ENCODE measurements at regions not wholly inside any gene's neighbourhood (a gene's known extent, or its start where the extent isn't known, plus 50 kb on each side); places are given as distances from the start of the nearest gene placed in this dataset.

DNA sequence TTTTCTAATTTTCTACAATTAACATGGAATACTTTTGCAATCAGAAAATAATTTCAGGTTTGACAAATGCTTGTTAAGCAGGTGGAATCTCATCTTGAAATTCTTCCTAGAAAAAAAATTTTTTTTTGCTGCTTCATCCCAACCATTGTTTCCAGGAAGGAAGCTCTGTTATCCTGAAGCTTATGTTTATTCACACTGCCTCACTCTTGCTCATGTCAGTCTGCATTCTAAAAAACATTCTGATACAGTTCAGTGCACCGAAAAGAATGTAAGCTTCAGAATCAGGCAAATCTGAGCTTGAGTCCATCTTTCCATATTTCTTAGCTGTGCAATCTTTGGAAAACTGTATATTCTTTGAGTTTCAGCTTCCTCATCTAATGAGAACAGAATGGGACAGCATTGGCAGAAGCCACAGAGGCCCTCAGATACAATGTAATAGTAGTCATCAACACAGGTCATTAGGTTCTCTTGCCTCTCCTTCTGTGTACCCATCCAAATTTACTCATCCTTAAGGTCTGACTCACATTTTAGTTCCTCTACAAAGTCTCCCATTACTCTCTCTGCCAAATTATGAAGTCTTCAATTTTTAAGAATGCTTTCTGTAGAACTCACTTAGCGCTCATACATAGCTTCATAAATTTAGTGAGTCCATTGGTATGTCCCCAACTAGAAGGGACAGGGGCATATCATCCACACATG lies 881.8 kb upstream of the NR2F2 start:
- dilution Hi-C loops (cut with MboI; ENCODE audit: extremely low pct_ligation_motif_present, low sequenced_read_pairs) = no loop called here
- no peaks in the 10 kb centered on the region for H3K36me3 ChIP-seq (ENCODE audit: control insufficient read depth in 2 of 2, extremely low read depth in 1 of 2, insufficient read depth in 2 of 2, low read length in 2 of 2)
- H3K9me3 ChIP-seq (ENCODE audit: control insufficient read depth, low read depth, low read length) = no peaks in the 10 kb centered on the region
- H3K27me3 ChIP-seq (ENCODE audit: control insufficient read depth, extremely low read depth, insufficient read depth, low read length) = no peaks in the 10 kb centered on the region
- DNase-seq (ENCODE audit: low read depth, low spot score) (no peak), FAIRE-seq (no peak)
- H3K9ac ChIP-seq (ENCODE audit: control insufficient read depth, extremely low read depth, insufficient read depth, low read length) = no peak overlapping the region
- no peak overlapping the region for H3K27ac ChIP-seq (ENCODE audit: control insufficient read depth, insufficient read depth, low read length)
- H4K20me1 ChIP-seq (ENCODE audit: control insufficient read depth, extremely low read depth, insufficient read depth, low read length) = no peaks in the 10 kb centered on the region
- no peak overlapping the region for H3K4me3 ChIP-seq (ENCODE audit: control insufficient read depth in 2 of 3, extremely low read depth in 1 of 3, insufficient read depth in 2 of 3, low read depth in 1 of 3, low read length in 3 of 3)
- H2AFZ ChIP-seq (ENCODE audit: control insufficient read depth, low read length) = no peak overlapping the region
- no peaks in the 10 kb centered on the region for H3K4me1 ChIP-seq (ENCODE audit: control insufficient read depth, extremely low read depth, insufficient read depth, low read length)
- H3K79me2 ChIP-seq (ENCODE audit: control insufficient read depth, insufficient read depth, low read length) = no peaks in the 10 kb centered on the region
- H3K9me1 ChIP-seq (ENCODE audit: control insufficient read depth, extremely low read depth, insufficient read depth, low read length) = no peaks in the 10 kb centered on the region
- TF ChIP-seq, protein P1, sequence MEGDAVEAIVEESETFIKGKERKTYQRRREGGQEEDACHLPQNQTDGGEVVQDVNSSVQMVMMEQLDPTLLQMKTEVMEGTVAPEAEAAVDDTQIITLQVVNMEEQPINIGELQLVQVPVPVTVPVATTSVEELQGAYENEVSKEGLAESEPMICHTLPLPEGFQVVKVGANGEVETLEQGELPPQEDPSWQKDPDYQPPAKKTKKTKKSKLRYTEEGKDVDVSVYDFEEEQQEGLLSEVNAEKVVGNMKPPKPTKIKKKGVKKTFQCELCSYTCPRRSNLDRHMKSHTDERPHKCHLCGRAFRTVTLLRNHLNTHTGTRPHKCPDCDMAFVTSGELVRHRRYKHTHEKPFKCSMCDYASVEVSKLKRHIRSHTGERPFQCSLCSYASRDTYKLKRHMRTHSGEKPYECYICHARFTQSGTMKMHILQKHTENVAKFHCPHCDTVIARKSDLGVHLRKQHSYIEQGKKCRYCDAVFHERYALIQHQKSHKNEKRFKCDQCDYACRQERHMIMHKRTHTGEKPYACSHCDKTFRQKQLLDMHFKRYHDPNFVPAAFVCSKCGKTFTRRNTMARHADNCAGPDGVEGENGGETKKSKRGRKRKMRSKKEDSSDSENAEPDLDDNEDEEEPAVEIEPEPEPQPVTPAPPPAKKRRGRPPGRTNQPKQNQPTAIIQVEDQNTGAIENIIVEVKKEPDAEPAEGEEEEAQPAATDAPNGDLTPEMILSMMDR (optimal IDR thresholded peaks at IDR 0.05 in 1 of 3, IDR thresholded peaks at IDR 0.05 in 1 of 3, conservative IDR thresholded peaks at IDR 0.05 in 1 of 3; ENCODE audit: extremely low read depth in 1 of 3, insufficient read depth in 2 of 3, low read length in 3 of 3) = no peak
- TF ChIP-seq EZH2 (IDR thresholded peaks at IDR 0.05; ENCODE audit: low read length) = no peak
- H3K4me2 ChIP-seq (ENCODE audit: control insufficient read depth, extremely low read depth, insufficient read depth, low read depth, low read length) = no peak overlapping the region

DNA sequence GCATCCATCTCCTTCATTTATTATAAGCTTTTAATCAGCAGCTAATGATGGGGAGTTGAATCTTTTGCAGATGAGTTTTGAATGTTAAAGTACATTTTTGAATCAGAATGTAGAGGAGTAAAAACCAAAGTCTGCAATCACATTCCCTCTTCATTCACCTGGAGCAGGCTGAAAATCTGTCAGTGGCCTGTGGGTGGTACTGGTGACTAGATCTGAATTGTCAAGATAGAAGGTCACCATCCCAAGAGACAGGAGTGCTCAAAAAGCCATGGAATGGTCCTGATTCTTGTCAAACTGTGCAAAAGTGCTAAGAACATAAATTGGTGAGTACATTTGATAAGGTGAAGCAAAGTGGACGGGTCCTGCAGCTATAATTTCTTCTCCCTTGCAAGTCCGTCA lies 881.3 kb upstream of the NR2F2 start:
- no peaks in the 10 kb centered on the region for H3K79me2 ChIP-seq (ENCODE audit: control insufficient read depth, insufficient read depth, low read length)

More for the DNA sequence above, 881.3 kb upstream of the NR2F2 start:
- no peaks in the 10 kb centered on the region for H3K36me3 ChIP-seq (ENCODE audit: control insufficient read depth in 2 of 2, extremely low read depth in 1 of 2, insufficient read depth in 2 of 2, low read length in 2 of 2)
- TF ChIP-seq EZH2 (IDR thresholded peaks at IDR 0.05; ENCODE audit: low read length) = no peak
- TF ChIP-seq, protein P1 (optimal IDR thresholded peaks at IDR 0.05 in 1 of 3, IDR thresholded peaks at IDR 0.05 in 1 of 3, conservative IDR thresholded peaks at IDR 0.05 in 1 of 3; ENCODE audit: extremely low read depth in 1 of 3, insufficient read depth in 2 of 3, low read length in 3 of 3) = no peak
- H4K20me1 ChIP-seq (ENCODE audit: control insufficient read depth, extremely low read depth, insufficient read depth, low read length) = no peaks in the 10 kb centered on the region
- H2AFZ ChIP-seq (ENCODE audit: control insufficient read depth, low read length) = no peak overlapping the region
- H3K4me1 ChIP-seq (ENCODE audit: control insufficient read depth, extremely low read depth, insufficient read depth, low read length) = no peaks in the 10 kb centered on the region
- no peak overlapping the region for H3K9ac ChIP-seq (ENCODE audit: control insufficient read depth, extremely low read depth, insufficient read depth, low read length)
- no peaks in the 10 kb centered on the region for H3K9me3 ChIP-seq (ENCODE audit: control insufficient read depth, low read depth, low read length)
- no peaks in the 10 kb centered on the region for H3K9me1 ChIP-seq (ENCODE audit: control insufficient read depth, extremely low read depth, insufficient read depth, low read length)
- DNase-seq (ENCODE audit: low read depth, low spot score) (no peak), FAIRE-seq (no peak)
- no peaks in the 10 kb centered on the region for H3K27me3 ChIP-seq (ENCODE audit: control insufficient read depth, extremely low read depth, insufficient read depth, low read length)
- H3K27ac ChIP-seq (ENCODE audit: control insufficient read depth, insufficient read depth, low read length) = no peak overlapping the region
- dilution Hi-C loops (cut with MboI; ENCODE audit: extremely low pct_ligation_motif_present, low sequenced_read_pairs) = no loop called here
- no peak overlapping the region for H3K4me2 ChIP-seq (ENCODE audit: control insufficient read depth, extremely low read depth, insufficient read depth, low read depth, low read length)
- H3K4me3 ChIP-seq (ENCODE audit: control insufficient read depth in 2 of 3, extremely low read depth in 1 of 3, insufficient read depth in 2 of 3, low read depth in 1 of 3, low read length in 3 of 3) = no peak overlapping the region

All from keratinocyte (primary cell).